ENCODE measurements at regions not wholly inside any gene's neighbourhood (a gene's known extent, or its start where the extent isn't known, plus 50 kb on each side); places are given as distances from the start of the nearest gene placed in this dataset.

DNA sequence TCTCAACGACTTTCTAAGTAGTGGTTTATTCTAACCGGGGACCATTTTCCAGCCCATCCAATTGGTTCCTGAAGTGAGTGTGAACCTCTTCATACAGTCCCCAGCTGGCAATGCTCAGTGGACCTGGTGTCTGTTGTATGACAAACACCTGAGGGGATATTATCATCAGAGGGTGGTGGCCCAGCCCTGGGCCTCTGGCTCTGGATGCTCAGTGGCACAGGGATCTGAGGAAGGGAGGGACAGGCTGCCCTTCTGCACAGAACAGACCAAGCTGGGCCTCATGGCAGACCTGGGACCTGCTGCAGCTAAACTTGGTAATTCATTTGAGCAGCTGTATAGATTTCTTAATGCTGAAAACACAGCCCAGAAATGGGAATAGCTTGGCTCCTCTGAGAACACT is 72.6 kb downstream of the IRX5 start:
- Histone ChIP-seq H3K9me2 (replicated peaks; ENCODE audit: low read length) (no peaks in the 10 kb centered on the region), H3K4me2 (ENCODE audit: low read length) (no peak overlapping the region), H3K4me1 (ENCODE audit: insufficient read depth, low read length) (no peaks in the 10 kb centered on the region), H3K27ac (ENCODE audit: low read length) (no peak overlapping the region), H3K4me3 (ENCODE audit: low read length) (no peak overlapping the region), H3K9ac (ENCODE audit: low read length) (no peak overlapping the region), H3K27me3 (ENCODE audit: low read length) (no peaks in the 10 kb centered on the region), H3K9me3 (ENCODE audit: low read length) (no peaks in the 10 kb centered on the region), H3F3A (ENCODE audit: low read length, unreplicated experiment) (no peaks in the 10 kb centered on the region), H3K79me2 (ENCODE audit: low read length) (no peaks in the 10 kb centered on the region), H3K36me3 (ENCODE audit: low read depth, low read length) (no peaks in the 10 kb centered on the region), H4K20me1 (ENCODE audit: low read length) (no peaks in the 10 kb centered on the region), H2AFZ (ENCODE audit: low read length) (no peak overlapping the region)
- ATAC-seq (no peak), DNase-seq (no peak)
- CTCF ChIA-PET = no interaction called here
- no TSS peak for BruUV-seq (replicated peaks)
- POLR2A ChIA-PET (ENCODE audit: unreplicated experiment) = no interaction called here
- TF ChIP-seq EZH2phosphoT487 (IDR thresholded peaks at IDR 0.05; ENCODE audit: borderline replicate concordance, low read length) (no peak), EZH2 (IDR thresholded peaks at IDR 0.05; ENCODE audit: low read length, unreplicated experiment) (no peak)
- TF ChIP-seq, protein P1, sequence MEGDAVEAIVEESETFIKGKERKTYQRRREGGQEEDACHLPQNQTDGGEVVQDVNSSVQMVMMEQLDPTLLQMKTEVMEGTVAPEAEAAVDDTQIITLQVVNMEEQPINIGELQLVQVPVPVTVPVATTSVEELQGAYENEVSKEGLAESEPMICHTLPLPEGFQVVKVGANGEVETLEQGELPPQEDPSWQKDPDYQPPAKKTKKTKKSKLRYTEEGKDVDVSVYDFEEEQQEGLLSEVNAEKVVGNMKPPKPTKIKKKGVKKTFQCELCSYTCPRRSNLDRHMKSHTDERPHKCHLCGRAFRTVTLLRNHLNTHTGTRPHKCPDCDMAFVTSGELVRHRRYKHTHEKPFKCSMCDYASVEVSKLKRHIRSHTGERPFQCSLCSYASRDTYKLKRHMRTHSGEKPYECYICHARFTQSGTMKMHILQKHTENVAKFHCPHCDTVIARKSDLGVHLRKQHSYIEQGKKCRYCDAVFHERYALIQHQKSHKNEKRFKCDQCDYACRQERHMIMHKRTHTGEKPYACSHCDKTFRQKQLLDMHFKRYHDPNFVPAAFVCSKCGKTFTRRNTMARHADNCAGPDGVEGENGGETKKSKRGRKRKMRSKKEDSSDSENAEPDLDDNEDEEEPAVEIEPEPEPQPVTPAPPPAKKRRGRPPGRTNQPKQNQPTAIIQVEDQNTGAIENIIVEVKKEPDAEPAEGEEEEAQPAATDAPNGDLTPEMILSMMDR (conservative IDR thresholded peaks at IDR 0.05; ENCODE audit: low read depth, low read length) = no peak
- intact Hi-C loops (cut with micrococcal nuclease) = no loop called here

DNA sequence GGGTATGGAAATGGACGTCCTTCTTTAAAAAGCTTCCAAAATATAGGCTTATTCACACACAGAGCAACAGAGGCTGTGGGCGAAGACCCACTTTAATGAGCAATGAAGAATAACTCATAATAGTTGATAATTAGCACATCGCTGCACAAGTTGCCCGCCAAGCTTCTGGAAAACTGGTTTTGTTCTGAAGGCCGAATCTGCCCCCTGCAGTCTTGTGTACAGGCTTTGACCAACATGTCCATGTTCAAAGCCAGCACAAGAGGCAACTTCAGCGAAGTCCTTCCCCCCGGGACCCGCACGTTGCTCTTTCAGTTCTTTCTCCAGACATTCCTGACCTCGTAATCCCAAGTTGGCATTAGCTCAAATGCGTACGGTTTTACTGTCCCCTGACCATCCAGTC is 73.3 kb downstream of the IRX5 start:
- Histone ChIP-seq H3K9ac (ENCODE audit: low read length) (no peak overlapping the region), H2AFZ (ENCODE audit: low read length) (no peak overlapping the region), H3K4me1 (ENCODE audit: insufficient read depth, low read length) (no peaks in the 10 kb centered on the region), H3K79me2 (ENCODE audit: low read length) (no peaks in the 10 kb centered on the region), H3K27me3 (ENCODE audit: low read length) (no peaks in the 10 kb centered on the region), H3K27ac (ENCODE audit: low read length) (no peak overlapping the region), H3K4me3 (ENCODE audit: low read length) (no peak overlapping the region), H3K4me2 (ENCODE audit: low read length) (no peak overlapping the region), H3K9me3 (ENCODE audit: low read length) (no peaks in the 10 kb centered on the region), H4K20me1 (ENCODE audit: low read length) (no peaks in the 10 kb centered on the region), H3K9me2 (replicated peaks; ENCODE audit: low read length) (no peaks in the 10 kb centered on the region), H3K36me3 (ENCODE audit: low read depth, low read length) (no peaks in the 10 kb centered on the region), H3F3A (ENCODE audit: low read length, unreplicated experiment) (no peaks in the 10 kb centered on the region)
- ATAC-seq = no peak
- ChIA-PET CTCF (no interaction called here), POLR2A (ENCODE audit: unreplicated experiment) (no interaction called here)
- TF ChIP-seq EZH2phosphoT487 (IDR thresholded peaks at IDR 0.05; ENCODE audit: borderline replicate concordance, low read length) = no peak
- TF ChIP-seq, protein P1 (conservative IDR thresholded peaks at IDR 0.05; ENCODE audit: low read depth, low read length) = no peak
- intact Hi-C loops (cut with micrococcal nuclease) = no loop called here
- BruUV-seq (replicated peaks) = no TSS peak
- no peak for DNase-seq

DNA sequence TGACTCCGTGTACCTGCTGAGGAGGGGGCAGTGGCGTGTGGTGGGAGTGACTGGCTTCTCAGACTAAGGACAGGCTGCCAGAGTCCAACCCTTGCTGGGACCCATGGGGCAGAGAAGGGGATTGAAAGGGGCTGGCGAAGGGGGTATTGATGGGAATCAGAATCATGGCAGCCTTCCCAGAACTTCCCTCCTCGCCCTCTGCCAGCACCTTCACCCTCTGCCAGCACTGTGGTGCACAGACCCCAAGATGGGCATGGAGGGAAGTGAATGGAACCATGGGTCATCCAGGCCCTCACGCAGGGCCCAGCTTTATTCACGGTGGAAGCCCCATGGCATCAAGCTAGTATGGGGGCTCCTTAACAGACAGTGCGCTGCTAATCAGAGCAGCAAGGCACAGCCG is 76.8 kb downstream of the IRX5 start:
- no peaks in the 10 kb centered on the region for H3F3A ChIP-seq (ENCODE audit: low read length, unreplicated experiment)
- ChIA-PET CTCF (no interaction called here), POLR2A (ENCODE audit: unreplicated experiment) (no interaction called here)
- no peaks in the 10 kb centered on the region for H3K27me3 ChIP-seq (ENCODE audit: low read length)
- intact Hi-C loops (cut with micrococcal nuclease) = no loop called here
- no peaks in the 10 kb centered on the region for H3K4me1 ChIP-seq (ENCODE audit: insufficient read depth, low read length)
- no peaks in the 10 kb centered on the region for H3K36me3 ChIP-seq (ENCODE audit: low read depth, low read length)
- H2AFZ ChIP-seq (ENCODE audit: low read length) = no peak overlapping the region
- no peak overlapping the region for H3K27ac ChIP-seq (ENCODE audit: low read length)
- no peaks in the 10 kb centered on the region for H3K79me2 ChIP-seq (ENCODE audit: low read length)
- no peaks in the 10 kb centered on the region for H3K9me2 ChIP-seq (replicated peaks; ENCODE audit: low read length)
- no peak for DNase-seq
- no peaks in the 10 kb centered on the region for H3K9me3 ChIP-seq (ENCODE audit: low read length)
- ATAC-seq = no peak
- BruUV-seq (replicated peaks) = no TSS peak
- TF ChIP-seq EZH2phosphoT487 (IDR thresholded peaks at IDR 0.05; ENCODE audit: borderline replicate concordance, low read length) (no peak), EZH2 (IDR thresholded peaks at IDR 0.05; ENCODE audit: low read length, unreplicated experiment) (no peak)
- TF ChIP-seq, protein P1 (conservative IDR thresholded peaks at IDR 0.05; ENCODE audit: low read depth, low read length) = no peak
- H3K4me2 ChIP-seq (ENCODE audit: low read length) = no peak overlapping the region
- H3K4me3 ChIP-seq (ENCODE audit: low read length) = no peak overlapping the region
- H4K20me1 ChIP-seq (ENCODE audit: low read length) = no peaks in the 10 kb centered on the region
- no peak overlapping the region for H3K9ac ChIP-seq (ENCODE audit: low read length)
